ENCODE measurements at regions not wholly inside any gene's neighbourhood (a gene's known extent, or its start where the extent isn't known, plus 50 kb on each side); places are given as distances from the start of the nearest gene placed in this dataset.
A peak's percentile ranks its signal among the peaks of the same experiment; 100 is the strongest.

GRCh38 chr7:123401295-123401694 lies 133.1 kb downstream of the IQUB start:
- DNase-seq, result no peak
- in situ Hi-C loops (cut with HindIII; ENCODE audit: low pct_ligation_motif_present, low pct_unique_long_range_greater_than_20kb, low sequenced_read_pairs), result no loop called here

GRCh38 chr7:123400196-123400595 lies 134.2 kb downstream of the IQUB start:
- in situ Hi-C loops (cut with HindIII; ENCODE audit: low pct_ligation_motif_present, low pct_unique_long_range_greater_than_20kb, low sequenced_read_pairs), result no loop called here
- no peak for DNase-seq

GRCh38 chr7:123398921-123399320 lies 135.5 kb downstream of the IQUB start:
- in situ Hi-C loops (cut with HindIII; ENCODE audit: low pct_ligation_motif_present, low pct_unique_long_range_greater_than_20kb, low sequenced_read_pairs), result no loop called here
- DNase-seq, result no peak

GRCh38 chr7:123397746-123398338 lies 136.6 kb downstream of the IQUB start:
- no peak for DNase-seq
- in situ Hi-C loops (cut with HindIII; ENCODE audit: low pct_ligation_motif_present, low pct_unique_long_range_greater_than_20kb, low sequenced_read_pairs), result no loop called here

- in situ Hi-C loops (cut with HindIII; ENCODE audit: low pct_ligation_motif_present, low pct_unique_long_range_greater_than_20kb, low sequenced_read_pairs), result no loop called here
- no peak for DNase-seq
These were observed 140.8 kb downstream of the IQUB start for GRCh38 chr7:123393623-123394022.

GRCh38 chr7:123372368-123372767 lies 162.0 kb downstream of the IQUB start:
- in situ Hi-C loops (cut with HindIII; ENCODE audit: low pct_ligation_motif_present, low pct_unique_long_range_greater_than_20kb, low sequenced_read_pairs), result no loop called here
- no peak for DNase-seq

- in situ Hi-C loops (cut with HindIII; ENCODE audit: low pct_ligation_motif_present, low pct_unique_long_range_greater_than_20kb, low sequenced_read_pairs), result no loop called here
- peak; percentile 64 for DNase-seq
These were observed 166.8 kb downstream of the IQUB start for GRCh38 chr7:123367484-123368122.

GRCh38 chr7:123367031-123367430 lies 167.3 kb upstream of the SLC13A1 start:
- DNase-seq, result no peak
- in situ Hi-C loops (cut with HindIII; ENCODE audit: low pct_ligation_motif_present, low pct_unique_long_range_greater_than_20kb, low sequenced_read_pairs), result no loop called here

- in situ Hi-C loops (cut with HindIII; ENCODE audit: low pct_ligation_motif_present, low pct_unique_long_range_greater_than_20kb, low sequenced_read_pairs), result no loop called here
These were observed 166.9 kb upstream of the SLC13A1 start for GRCh38 chr7:123366626-123367025.

GRCh38 chr7:123360631-123361030 lies 160.9 kb upstream of the SLC13A1 start:
- DNase-seq, result no peak
- in situ Hi-C loops (cut with HindIII; ENCODE audit: low pct_ligation_motif_present, low pct_unique_long_range_greater_than_20kb, low sequenced_read_pairs), result no loop called here

More at GRCh38 chr7:123366626-123367025, 166.9 kb upstream of the SLC13A1 start:
- no peak for DNase-seq

- in situ Hi-C loops (cut with HindIII; ENCODE audit: low pct_ligation_motif_present, low pct_unique_long_range_greater_than_20kb, low sequenced_read_pairs), result no loop called here
- peak; percentile 53 for DNase-seq
These were observed 155.9 kb upstream of the SLC13A1 start for GRCh38 chr7:123355576-123356190.

- no peak for DNase-seq
These were observed 153.2 kb upstream of the SLC13A1 start for GRCh38 chr7:123352973-123353372.

GRCh38 chr7:123351516-123352505 lies 152.0 kb upstream of the SLC13A1 start:
- in situ Hi-C loops (cut with HindIII; ENCODE audit: low pct_ligation_motif_present, low pct_unique_long_range_greater_than_20kb, low sequenced_read_pairs), result no loop called here
- no peak for DNase-seq

More at GRCh38 chr7:123352973-123353372, 153.2 kb upstream of the SLC13A1 start:
- in situ Hi-C loops (cut with HindIII; ENCODE audit: low pct_ligation_motif_present, low pct_unique_long_range_greater_than_20kb, low sequenced_read_pairs), result no loop called here

GRCh38 chr7:123351027-123351426 lies 151.3 kb upstream of the SLC13A1 start:
- in situ Hi-C loops (cut with HindIII; ENCODE audit: low pct_ligation_motif_present, low pct_unique_long_range_greater_than_20kb, low sequenced_read_pairs), result no loop called here
- no peak for DNase-seq

- no peak for DNase-seq
- in situ Hi-C loops (cut with HindIII; ENCODE audit: low pct_ligation_motif_present, low pct_unique_long_range_greater_than_20kb, low sequenced_read_pairs), result no loop called here
These were observed 148.9 kb upstream of the SLC13A1 start for GRCh38 chr7:123348690-123349089.

GRCh38 chr7:123346766-123347165 lies 147.0 kb upstream of the SLC13A1 start:
- in situ Hi-C loops (cut with HindIII; ENCODE audit: low pct_ligation_motif_present, low pct_unique_long_range_greater_than_20kb, low sequenced_read_pairs), result no loop called here
- no peak for DNase-seq

GRCh38 chr7:123343611-123344010 lies 143.8 kb upstream of the SLC13A1 start:
- no peak for DNase-seq

GRCh38 chr7:123341102-123341501 lies 141.3 kb upstream of the SLC13A1 start:
- in situ Hi-C loops (cut with HindIII; ENCODE audit: low pct_ligation_motif_present, low pct_unique_long_range_greater_than_20kb, low sequenced_read_pairs), result no loop called here
- no peak for DNase-seq

More at GRCh38 chr7:123343611-123344010, 143.8 kb upstream of the SLC13A1 start:
- in situ Hi-C loops (cut with HindIII; ENCODE audit: low pct_ligation_motif_present, low pct_unique_long_range_greater_than_20kb, low sequenced_read_pairs), result no loop called here

GRCh38 chr7:123338688-123339087 lies 138.9 kb upstream of the SLC13A1 start:
- no peak for DNase-seq
- in situ Hi-C loops (cut with HindIII; ENCODE audit: low pct_ligation_motif_present, low pct_unique_long_range_greater_than_20kb, low sequenced_read_pairs), result no loop called here
